RPMI8226 (cell line): ENCODE measurements at regions not wholly inside any gene's neighbourhood (a gene's known extent, or its start where the extent isn't known, plus 50 kb on each side); places are given as distances from the start of the nearest gene placed in this dataset.

Source experiments
- DNase-seq: peaks from one replicate; pipeline ENCODE4 v3.0.0-alpha.2; 2015

GRCh38 chr4:114180481-114180880 is 201.0 kb upstream of the ARSJ start:
- DNase-seq = peak; percentile 20

- no peak for DNase-seq
Observed at GRCh38 chr4:114184901-114185300, 205.5 kb upstream of the ARSJ start.

DNA sequence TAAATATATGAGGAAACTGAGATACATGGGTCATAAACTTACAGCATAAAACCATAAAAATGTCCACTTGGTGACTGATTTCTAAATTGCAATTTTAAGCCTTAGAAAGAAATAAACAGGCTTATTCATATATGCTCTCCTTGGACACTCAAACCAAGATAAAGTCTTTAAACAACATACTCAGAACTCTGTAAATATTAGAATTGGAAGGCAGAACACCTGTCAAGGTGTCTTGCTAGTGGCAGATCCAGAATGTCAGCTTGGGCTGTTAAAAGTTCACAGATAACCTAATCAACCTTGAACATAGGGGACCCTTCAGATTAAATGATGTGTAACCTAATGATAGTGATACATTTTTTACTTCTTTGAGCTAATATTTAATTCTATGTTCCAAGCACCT is 208.1 kb upstream of the ARSJ start:
- no peak for DNase-seq

- no peak for DNase-seq
Observed at GRCh38 chr4:114191496-114191895, 212.0 kb upstream of the ARSJ start.

- DNase-seq = no peak
Observed at GRCh38 chr4:114192854-114193253, 213.4 kb upstream of the ARSJ start.

DNA sequence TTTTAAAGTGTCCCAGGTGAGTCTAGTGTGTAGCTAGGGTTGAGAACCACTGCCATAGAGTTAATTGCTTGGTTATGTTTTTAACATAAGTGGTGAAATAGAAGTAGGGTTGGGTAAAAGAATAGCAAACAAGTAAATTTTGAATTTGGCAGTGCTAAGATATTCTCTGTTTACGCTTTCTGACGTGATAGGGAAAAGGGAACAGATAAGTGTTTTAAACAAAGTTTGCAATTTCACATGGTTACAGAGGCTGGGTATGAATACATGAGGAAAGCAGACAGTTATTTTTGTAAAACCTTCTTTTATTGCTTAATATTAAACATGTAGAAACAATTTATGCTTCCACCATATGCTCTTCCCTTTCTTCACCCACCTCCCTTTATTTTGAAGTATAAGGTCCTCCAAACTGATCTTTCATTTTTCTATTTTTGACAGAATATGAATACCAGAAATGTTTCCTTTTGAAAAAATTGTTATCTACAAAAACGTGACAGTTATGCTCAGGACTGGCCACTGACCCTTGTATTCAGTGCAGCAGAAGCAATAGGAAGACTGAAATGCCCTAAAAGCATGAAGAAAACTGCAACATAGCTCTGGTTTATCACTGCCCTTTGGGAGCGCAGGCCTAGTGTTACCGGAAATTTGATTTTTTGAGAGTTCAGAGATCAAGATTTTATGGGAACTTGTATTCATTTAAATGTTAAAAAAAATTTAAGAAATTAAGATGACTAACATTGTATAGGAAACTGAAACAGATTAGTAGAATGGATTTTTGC is 214.4 kb upstream of the ARSJ start:
- no peak for DNase-seq

GRCh38 chr4:114196606-114197005 is 217.2 kb upstream of the ARSJ start:
- DNase-seq = no peak

DNA sequence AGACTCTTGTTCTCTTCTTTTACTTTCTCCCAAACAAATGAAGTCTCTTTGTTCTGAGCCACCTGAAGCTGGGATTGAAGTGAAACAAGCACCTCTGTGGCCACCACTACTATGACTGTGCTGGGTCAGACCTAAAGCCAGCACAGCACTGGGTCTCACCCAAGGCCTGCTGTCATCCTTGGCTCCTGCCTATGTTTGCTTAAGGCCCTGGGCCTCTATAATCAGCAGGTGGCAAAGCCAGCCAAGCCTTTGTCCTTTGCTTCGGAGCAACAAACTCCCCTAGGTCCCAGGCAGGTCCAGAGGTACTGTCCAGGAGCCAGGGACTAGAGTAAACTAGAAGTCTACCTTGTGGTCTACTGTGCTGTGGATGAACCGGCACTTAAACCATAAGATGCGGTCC is 220.6 kb upstream of the ARSJ start:
- DNase-seq = no peak

DNA sequence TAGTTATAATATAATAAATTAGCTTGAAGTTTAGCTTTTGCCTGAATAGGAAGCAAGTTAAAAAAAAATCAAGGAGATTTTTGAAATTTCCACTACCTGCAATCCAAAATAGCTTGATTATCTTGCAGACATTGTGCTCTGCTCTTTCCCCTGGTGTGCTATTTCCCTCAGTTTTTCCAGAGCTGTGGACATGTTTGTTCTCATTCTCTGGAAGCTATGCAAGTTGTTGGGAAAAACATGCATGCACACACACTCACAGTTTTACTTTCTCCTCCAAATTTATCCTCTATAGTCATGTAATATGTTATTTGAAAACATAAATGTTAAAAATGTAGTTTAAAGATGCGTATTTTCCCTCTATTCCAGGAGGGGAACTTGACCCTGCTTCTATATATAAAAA is 225.8 kb upstream of the ARSJ start:
- DNase-seq = no peak

GRCh38 chr4:114208574-114209151 is 229.2 kb upstream of the ARSJ start:
- no peak for DNase-seq

- DNase-seq = no peak
Observed at GRCh38 chr4:114209584-114209983, 230.1 kb upstream of the ARSJ start.

- DNase-seq = no peak
Observed at GRCh38 chr4:114211556-114211955, 232.1 kb upstream of the ARSJ start.

- DNase-seq = no peak
Observed at GRCh38 chr4:114217150-114217817, 237.8 kb upstream of the ARSJ start.

GRCh38 chr4:114223580-114223979 is 244.1 kb upstream of the ARSJ start:
- DNase-seq = no peak

DNA sequence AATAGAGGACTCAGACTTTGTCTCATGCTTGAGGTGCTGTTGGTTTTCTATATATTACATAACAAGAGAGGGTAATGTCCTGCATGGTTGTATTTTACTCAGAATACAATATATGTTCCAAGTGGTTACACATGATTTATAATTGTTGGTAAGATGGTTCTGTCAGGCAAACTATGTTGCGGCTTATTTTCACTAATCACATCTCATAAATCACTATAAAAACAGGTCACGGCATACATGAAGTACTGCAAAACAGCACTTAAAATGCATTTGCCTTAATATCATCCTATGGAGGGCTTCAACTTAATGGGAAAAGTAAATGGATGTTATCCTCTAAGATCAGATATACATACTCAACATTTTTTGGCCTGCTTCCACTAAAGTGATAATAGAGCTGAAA is 246.0 kb upstream of the ARSJ start:
- DNase-seq = no peak

- DNase-seq = no peak
Observed at GRCh38 chr4:114226179-114226578, 246.7 kb upstream of the ARSJ start.

GRCh38 chr4:114226968-114227760 is 247.7 kb upstream of the ARSJ start:
- no peak for DNase-seq

- no peak for DNase-seq
Observed at GRCh38 chr4:114229706-114230105, 250.3 kb upstream of the ARSJ start.

- DNase-seq = no peak
Observed at GRCh38 chr4:114236171-114236769, 256.8 kb upstream of the ARSJ start.

- DNase-seq = no peak
Observed at GRCh38 chr4:114237997-114238396, 258.6 kb upstream of the ARSJ start.

DNA sequence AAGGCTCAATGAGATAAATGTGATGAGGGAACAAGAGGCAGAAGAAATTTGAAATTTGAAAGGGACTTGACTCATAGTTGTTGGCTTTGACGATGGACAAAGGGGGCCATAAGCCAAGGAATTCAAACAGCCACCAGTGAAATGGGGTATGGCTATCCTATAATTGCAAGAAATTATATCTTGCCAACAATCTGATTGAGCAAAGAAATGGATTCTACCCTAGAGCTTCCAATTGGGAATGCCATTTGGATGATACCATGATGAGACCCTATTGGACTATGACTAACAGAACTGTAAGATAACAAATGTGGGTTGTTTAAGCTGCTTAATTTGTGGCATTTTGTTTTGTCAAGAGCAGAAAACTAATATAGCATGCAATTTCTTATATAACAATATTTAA is 270.1 kb upstream of the ARSJ start:
- DNase-seq = no peak

DNA sequence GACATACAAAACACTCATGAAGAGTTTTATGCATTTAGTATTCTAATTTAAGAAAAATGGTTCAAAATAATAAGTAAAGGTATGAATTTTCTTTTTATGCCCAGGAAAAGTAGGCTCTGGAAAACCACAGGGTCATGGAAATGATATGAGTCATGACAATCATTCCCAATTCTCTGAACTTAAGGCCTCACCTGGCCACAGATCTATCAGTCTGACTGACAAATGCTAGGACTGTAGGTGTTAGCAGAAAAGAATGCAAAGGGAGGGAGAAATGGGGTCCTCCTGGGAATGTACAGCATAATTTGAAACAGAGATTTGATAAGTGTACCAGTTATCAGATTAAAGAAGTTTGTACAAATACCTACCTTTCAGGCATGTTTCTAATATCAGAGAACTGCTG is 270.5 kb upstream of the ARSJ start:
- no peak for DNase-seq

DNA sequence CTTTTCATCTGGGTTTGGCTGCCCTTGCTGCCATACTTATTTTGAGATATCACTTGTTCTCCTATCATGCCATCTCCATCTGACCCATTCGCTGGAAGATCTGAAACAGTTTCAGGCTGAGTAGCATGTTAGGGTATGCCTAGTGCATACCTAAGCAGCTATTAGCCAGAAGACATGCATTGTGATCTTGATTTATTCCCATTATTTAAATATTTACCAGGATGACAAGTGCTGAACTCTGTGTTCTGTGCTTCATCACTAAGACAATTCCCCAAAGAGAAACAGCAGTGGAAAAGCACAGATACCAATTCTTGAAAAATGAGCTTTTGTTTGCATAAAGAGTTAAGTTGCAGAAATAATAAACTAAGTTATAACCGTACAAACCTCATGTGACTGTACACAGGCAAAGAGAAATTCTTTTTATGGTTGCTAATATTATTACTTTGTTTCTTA is 271.0 kb upstream of the ARSJ start:
- DNase-seq = no peak
